ENCODE measurements at regions not wholly inside any gene's neighbourhood (a gene's known extent, or its start where the extent isn't known, plus 50 kb on each side); places are given as distances from the start of the nearest gene placed in this dataset.

- no peak for ATAC-seq
- no peaks in the 10 kb centered on the region for H3K4me1 ChIP-seq (ENCODE audit: insufficient read depth, low read length)
- peaks cover 1 to 3% of the 10 kb centered on the region in 2 experiments; a peak in 2 of 5 replicates for H3K27me3 ChIP-seq (ENCODE audit: control insufficient read depth in 1 of 2, insufficient read depth in 2 of 2, low read length in 2 of 2)
- H2AFZ ChIP-seq (ENCODE audit: low read length) = no peak overlapping the region
- POLR2A ChIA-PET = no interaction called here
- in situ Hi-C loops (cut with HindIII; ENCODE audit: extremely low pct_ligation_motif_present, low pct_unique_long_range_greater_than_20kb) = no loop called here
- no peak overlapping the region for H3K27ac ChIP-seq (ENCODE audit: extremely low read length, insufficient read depth, low read length)
- BruUV-seq (replicated peaks) = no TSS peak
- H3K4me2 ChIP-seq (ENCODE audit: low read depth, low read length) = no peak overlapping the region
- no peaks in the 10 kb centered on the region for H3K79me2 ChIP-seq (ENCODE audit: insufficient read depth, low read length)
- H3K9me3 ChIP-seq (ENCODE audit: low read length) = no peaks in the 10 kb centered on the region
- DNase-seq (ENCODE audit: low spot score) = no peak
- CTCF ChIA-PET (ENCODE audit: low intra/inter-chr PET ratio, low total read pairs) = no interaction called here
- no peaks in the 10 kb centered on the region for H3K36me3 ChIP-seq (replicated peaks in 1 of 2; ENCODE audit: control insufficient read depth in 1 of 2, insufficient read depth in 2 of 2, low read length in 2 of 2)
- no peak overlapping the region for H3K9ac ChIP-seq (ENCODE audit: insufficient read depth, low read depth, low read length)
- 0% methylated on average over 1 of the region's 5 CpGs for WGBS (ENCODE audit: low lambda C conversion rate)
- no peaks in the 10 kb centered on the region for H4K20me1 ChIP-seq (ENCODE audit: insufficient read depth, low read length)
- no peak for TF ChIP-seq RFX3 (CRISPR knock-in tag; IDR thresholded peaks at IDR 0.05)
- no peak for TF ChIP-seq STAT6 (CRISPR knock-in tag; IDR thresholded peaks at IDR 0.05; ENCODE audit: borderline replicate concordance)
- no peak for TF ChIP-seq CCDC6 (CRISPR knock-in tag; IDR thresholded peaks at IDR 0.05)
- no peak for TF ChIP-seq HMG20A (CRISPR knock-in tag; IDR thresholded peaks at IDR 0.05; ENCODE audit: borderline replicate concordance)
- no peak for TF ChIP-seq ZNF782 (CRISPR knock-in tag; IDR thresholded peaks at IDR 0.05; ENCODE audit: borderline replicate concordance)
- TF ChIP-seq RXRA (CRISPR knock-in tag; IDR thresholded peaks at IDR 0.05) = no peak
- no peak for TF ChIP-seq MAZ (IDR thresholded peaks at IDR 0.05; ENCODE audit: borderline replicate concordance, low read depth, low read length)
- no peak for TF ChIP-seq MAZ (CRISPR knock-in tag; IDR thresholded peaks at IDR 0.05; ENCODE audit: low read depth)
- TF ChIP-seq ZBTB25 (CRISPR knock-in tag; IDR thresholded peaks at IDR 0.05) = no peak
- no peak for TF ChIP-seq TOPORS (CRISPR knock-in tag; IDR thresholded peaks at IDR 0.05)
- no peak for TF ChIP-seq ZNF7 (CRISPR knock-in tag; IDR thresholded peaks at IDR 0.05)
- no peak for TF ChIP-seq ZBED4 (CRISPR knock-in tag; IDR thresholded peaks at IDR 0.05; ENCODE audit: borderline replicate concordance)
- no peak for TF ChIP-seq NBN (conservative IDR thresholded peaks at IDR 0.05)
- no peak for TF ChIP-seq ZNF17 (CRISPR knock-in tag; IDR thresholded peaks at IDR 0.05)
- TF ChIP-seq ZNF597 (CRISPR knock-in tag; IDR thresholded peaks at IDR 0.05) = no peak
- no peak for TF ChIP-seq ZNF546 (CRISPR knock-in tag; conservative IDR thresholded peaks at IDR 0.05)
- TF ChIP-seq KLF11 (CRISPR knock-in tag; IDR thresholded peaks at IDR 0.05) = no peak
- no peak overlapping the region for H3K4me3 ChIP-seq (replicated peaks in 1 of 3; ENCODE audit: insufficient read depth in 1 of 3, low read depth in 2 of 3, low read length in 3 of 3)
- no peak for FAIRE-seq
- intact Hi-C loops (cut with micrococcal nuclease; ENCODE audit: unreplicated experiment) = no loop called here
Observed at GRCh38 chr1:30273456-30273855, 449.9 kb downstream of the MATN1 start.
